Panc1 (cell line): ENCODE measurements at regions not wholly inside any gene's neighbourhood (a gene's known extent, or its start where the extent isn't known, plus 50 kb on each side); places are given as distances from the start of the nearest gene placed in this dataset.

Source experiments
- SIN3A ChIP-seq: IDR thresholded peaks from 2 replicates; pipeline ENCODE4 v1.6.1; 2012; ENCODE audit warnings: low read depth, mild to moderate bottlenecking, low read length, moderate library complexity, borderline replicate concordance; ENCODE audit not compliant: insufficient read depth
- TF ChIP-seq, protein P1 (sequence below): fragments of 450-650 bp; IDR thresholded peaks from 2 replicates; pipeline ENCODE4 v1.5.1; 2017; ENCODE audit warnings: mild to moderate bottlenecking

DNA sequence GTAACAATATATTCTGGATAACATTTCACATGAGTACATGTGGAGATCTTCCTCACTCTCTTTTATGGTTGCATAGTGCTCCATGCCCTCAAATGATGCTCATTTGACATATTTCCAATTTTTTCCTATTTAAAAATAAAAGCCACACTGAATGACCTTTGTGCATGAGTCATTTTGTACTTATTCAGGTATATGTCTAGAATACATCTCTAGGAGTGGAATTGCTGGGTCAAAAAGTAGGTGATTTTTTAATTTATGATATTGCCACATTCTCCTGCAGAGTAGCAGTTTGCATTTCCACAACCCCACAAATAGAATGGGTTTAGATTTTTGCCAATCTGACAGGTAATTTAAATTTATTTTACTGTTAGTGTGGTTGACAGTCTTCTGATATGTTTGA, 104.8 kb downstream of the RPAP3 start:
- TF ChIP-seq, protein P1, sequence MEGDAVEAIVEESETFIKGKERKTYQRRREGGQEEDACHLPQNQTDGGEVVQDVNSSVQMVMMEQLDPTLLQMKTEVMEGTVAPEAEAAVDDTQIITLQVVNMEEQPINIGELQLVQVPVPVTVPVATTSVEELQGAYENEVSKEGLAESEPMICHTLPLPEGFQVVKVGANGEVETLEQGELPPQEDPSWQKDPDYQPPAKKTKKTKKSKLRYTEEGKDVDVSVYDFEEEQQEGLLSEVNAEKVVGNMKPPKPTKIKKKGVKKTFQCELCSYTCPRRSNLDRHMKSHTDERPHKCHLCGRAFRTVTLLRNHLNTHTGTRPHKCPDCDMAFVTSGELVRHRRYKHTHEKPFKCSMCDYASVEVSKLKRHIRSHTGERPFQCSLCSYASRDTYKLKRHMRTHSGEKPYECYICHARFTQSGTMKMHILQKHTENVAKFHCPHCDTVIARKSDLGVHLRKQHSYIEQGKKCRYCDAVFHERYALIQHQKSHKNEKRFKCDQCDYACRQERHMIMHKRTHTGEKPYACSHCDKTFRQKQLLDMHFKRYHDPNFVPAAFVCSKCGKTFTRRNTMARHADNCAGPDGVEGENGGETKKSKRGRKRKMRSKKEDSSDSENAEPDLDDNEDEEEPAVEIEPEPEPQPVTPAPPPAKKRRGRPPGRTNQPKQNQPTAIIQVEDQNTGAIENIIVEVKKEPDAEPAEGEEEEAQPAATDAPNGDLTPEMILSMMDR = no peak
- TF ChIP-seq SIN3A = no peak
